Neural cell (in vitro differentiated cells): ENCODE measurements at regions not wholly inside any gene's neighbourhood (a gene's known extent, or its start where the extent isn't known, plus 50 kb on each side); places are given as distances from the start of the nearest gene placed in this dataset.
A peak's percentile ranks its signal among the peaks of the same experiment; 100 is the strongest.
"Not testable (repeated sequence)": the region's sequence is repeated elsewhere in the genome, so short reads cannot be mapped to it uniquely, and the experiment has no call there.

Experiments
- H2AFZ ChIP-seq: fragments of 200-600, 300-800 bp; sonication (generic), shearing (Covaris generic); 2 replicates; pipeline ENCODE4 v1.6.0; 2014; ENCODE audit warnings: low read depth, mild to moderate bottlenecking, antibody characterized with exemption, low read length, moderate library complexity
- H3F3A ChIP-seq: fragments of 200-600 bp; shearing (Covaris generic); 2 replicates; pipeline ENCODE4 v1.6.1; 2016; ENCODE audit warnings: mild to moderate bottlenecking, moderate library complexity, mixed read lengths, antibody characterized with exemption, low read length; ENCODE audit not compliant: insufficient read depth, poor library complexity, severe bottlenecking
- H3K27ac ChIP-seq: fragments of 200-600, 300-800 bp; sonication (generic), shearing (Covaris generic); 2 replicates; pipeline ENCODE4 v1.5.1; 2014; ENCODE audit warnings: mild to moderate bottlenecking, low read length, moderate library complexity
- H3K27me3 ChIP-seq: fragments of 300-800, 200-600 bp; sonication (generic), shearing (Covaris generic); 2 replicates; pipeline ENCODE4 v1.6.0; 2014; ENCODE audit warnings: mild to moderate bottlenecking, low read depth, low read length, moderate library complexity; ENCODE audit not compliant: insufficient read depth
- H3K36me3 ChIP-seq: fragments of 300-800, 200-600 bp; sonication (generic), shearing (Covaris generic); 2 replicates; pipeline ENCODE4 v1.5.1; 2014; ENCODE audit warnings: mild to moderate bottlenecking, antibody characterized with exemption, low read length, moderate library complexity; ENCODE audit not compliant: insufficient read depth
- H3K4me2 ChIP-seq: fragments of 300-800, 200-600 bp; sonication (generic), shearing (Covaris generic); 2 replicates; pipeline ENCODE4 v1.6.0; 2014; ENCODE audit warnings: mild to moderate bottlenecking, low read length
- H3K4me3 ChIP-seq: fragments of 300-800, 200-600 bp; sonication (generic), shearing (Covaris generic); 2 replicates; pipeline ENCODE4 v1.5.1; 2014; ENCODE audit warnings: mild to moderate bottlenecking, low read length, moderate library complexity
- H3K79me2 ChIP-seq: fragments of 200-600 bp; shearing (Covaris generic); replicated peaks from 2 replicates; pipeline ENCODE4 v1.6.0; 2014; ENCODE audit warnings: mild to moderate bottlenecking, low read length, moderate library complexity; ENCODE audit not compliant: insufficient read depth
- H3K9ac ChIP-seq: fragments of 300-800, 200-600 bp; sonication (generic), shearing (Covaris generic); 2 replicates; pipeline ENCODE4 v1.6.1; 2016; ENCODE audit warnings: mild to moderate bottlenecking, low read length, mixed read lengths
- H3K9me2 ChIP-seq: fragments of 200-600 bp; shearing (Covaris generic); 2 replicates; pipeline ENCODE4 v1.6.1; 2016; ENCODE audit warnings: mild to moderate bottlenecking, low read length, mixed read lengths; ENCODE audit not compliant: insufficient read depth
- H3K9me3 ChIP-seq: fragments of 200-600, 300-800 bp; sonication (generic), shearing (Covaris generic); 2 replicates; pipeline ENCODE4 v1.6.1; 2016; ENCODE audit warnings: mild to moderate bottlenecking, mixed run types, low read length, moderate library complexity, mixed read lengths
- H4K20me1 ChIP-seq: fragments of 200-600 bp; shearing (Covaris generic); 2 replicates; pipeline ENCODE4 v1.6.1; 2016; ENCODE audit warnings: mild to moderate bottlenecking, mixed run types; ENCODE audit not compliant: insufficient read depth
- EP300 ChIP-seq: fragments of 450-650 bp; conservative IDR thresholded peaks from 2 replicates; pipeline ENCODE4 v1.6.1; 2014; ENCODE audit warnings: antibody characterized with exemption, mild to moderate bottlenecking, moderate library complexity; ENCODE audit not compliant: poor library complexity, severe bottlenecking
- EZH2 ChIP-seq: fragments of 200-600, 300-800 bp; shearing (Covaris generic), sonication (generic); IDR thresholded peaks from 2 replicates; pipeline ENCODE4 v1.6.1; 2014; ENCODE audit warnings: antibody characterized with exemption, low read length, borderline replicate concordance, mild to moderate bottlenecking; ENCODE audit not compliant: insufficient read depth, poor library complexity, severe bottlenecking
- MXI1 ChIP-seq: fragments of 450-650 bp; conservative IDR thresholded peaks from 2 replicates; pipeline ENCODE4 v1.6.1; 2014; ENCODE audit warnings: antibody characterized with exemption, mild to moderate bottlenecking; ENCODE audit not compliant: poor library complexity, severe bottlenecking
- POLR2AphosphoS5 ChIP-seq: IDR thresholded peaks from 2 replicates; pipeline ENCODE4 v1.6.1; 2012
- SMC3 ChIP-seq: fragments of 450-650 bp; conservative IDR thresholded peaks from 2 replicates; pipeline ENCODE4 v1.6.1; 2014; ENCODE audit warnings: antibody characterized with exemption, mild to moderate bottlenecking, moderate library complexity; ENCODE audit not compliant: poor library complexity
- TAF1 ChIP-seq: IDR thresholded peaks from 2 replicates; pipeline ENCODE4 v1.6.1; 2012; ENCODE audit warnings: low read depth
- TF ChIP-seq, protein P1 (sequence below): IDR thresholded peaks from 2 replicates; pipeline ENCODE4 v1.6.1; 2012; ENCODE audit warnings: borderline replicate concordance
- TF ChIP-seq, protein P2 (sequence below): fragments of 450-650 bp; IDR thresholded peaks from 2 replicates; pipeline ENCODE4 v1.5.1; 2014; ENCODE audit warnings: antibody characterized with exemption, mild to moderate bottlenecking, moderate library complexity; ENCODE audit not compliant: poor library complexity, severe bottlenecking

DNA sequence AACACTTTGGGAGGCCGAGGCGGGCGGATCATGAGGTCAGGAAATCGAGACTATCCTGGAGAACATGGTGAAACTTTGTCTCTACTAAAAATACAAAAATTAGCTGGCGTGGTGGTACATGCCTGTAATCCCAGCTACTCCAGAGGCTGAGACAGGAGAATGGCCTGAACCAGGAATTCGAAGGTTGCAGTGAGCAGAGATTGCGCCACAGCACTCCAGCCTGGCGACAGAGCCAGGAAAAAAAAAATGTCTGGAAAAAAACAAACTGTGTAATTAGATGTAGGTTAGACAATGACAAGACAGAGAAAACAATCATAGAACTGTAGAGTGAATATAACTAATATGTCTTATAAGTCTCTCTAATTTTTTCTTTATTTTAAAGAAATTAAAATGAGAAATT is 1002.5 kb upstream of the LCORL start:
- H3K4me3 ChIP-seq, result no peak overlapping the region

DNA sequence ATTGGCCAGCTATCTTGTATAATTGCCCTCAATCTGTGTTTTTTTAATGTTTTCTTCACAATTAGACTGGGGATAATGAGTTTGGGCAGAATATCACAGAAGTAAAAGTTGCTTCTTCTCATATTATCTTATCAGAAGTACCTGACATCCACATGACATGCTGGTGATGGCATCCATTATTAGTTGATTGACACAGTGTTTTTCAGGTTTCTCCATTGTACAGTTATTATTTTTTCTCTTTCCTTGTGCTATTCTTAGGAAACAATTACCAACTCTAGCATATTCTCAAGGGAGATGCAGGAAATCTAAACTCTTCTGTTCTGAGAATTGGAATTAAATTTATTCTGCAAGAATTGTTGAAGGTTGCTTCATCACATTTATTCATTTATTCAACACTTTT is 1000.1 kb upstream of the LCORL start:
- H3F3A ChIP-seq, result no peaks in the 10 kb centered on the region
- no peaks in the 10 kb centered on the region for H3K9me3 ChIP-seq
- H3K9ac ChIP-seq, result no peak overlapping the region
- peak overlapping the region; percentile 23 for H3K4me3 ChIP-seq
- no peaks in the 10 kb centered on the region for H3K36me3 ChIP-seq
- H2AFZ ChIP-seq, result no peak overlapping the region
- no peaks in the 10 kb centered on the region for H3K9me2 ChIP-seq
- peak overlapping the region; percentile 26 for H3K4me2 ChIP-seq
- H3K27ac ChIP-seq, result peak overlapping the region; percentile 78
- no peaks in the 10 kb centered on the region for H3K27me3 ChIP-seq
- TF ChIP-seq, protein P1, sequence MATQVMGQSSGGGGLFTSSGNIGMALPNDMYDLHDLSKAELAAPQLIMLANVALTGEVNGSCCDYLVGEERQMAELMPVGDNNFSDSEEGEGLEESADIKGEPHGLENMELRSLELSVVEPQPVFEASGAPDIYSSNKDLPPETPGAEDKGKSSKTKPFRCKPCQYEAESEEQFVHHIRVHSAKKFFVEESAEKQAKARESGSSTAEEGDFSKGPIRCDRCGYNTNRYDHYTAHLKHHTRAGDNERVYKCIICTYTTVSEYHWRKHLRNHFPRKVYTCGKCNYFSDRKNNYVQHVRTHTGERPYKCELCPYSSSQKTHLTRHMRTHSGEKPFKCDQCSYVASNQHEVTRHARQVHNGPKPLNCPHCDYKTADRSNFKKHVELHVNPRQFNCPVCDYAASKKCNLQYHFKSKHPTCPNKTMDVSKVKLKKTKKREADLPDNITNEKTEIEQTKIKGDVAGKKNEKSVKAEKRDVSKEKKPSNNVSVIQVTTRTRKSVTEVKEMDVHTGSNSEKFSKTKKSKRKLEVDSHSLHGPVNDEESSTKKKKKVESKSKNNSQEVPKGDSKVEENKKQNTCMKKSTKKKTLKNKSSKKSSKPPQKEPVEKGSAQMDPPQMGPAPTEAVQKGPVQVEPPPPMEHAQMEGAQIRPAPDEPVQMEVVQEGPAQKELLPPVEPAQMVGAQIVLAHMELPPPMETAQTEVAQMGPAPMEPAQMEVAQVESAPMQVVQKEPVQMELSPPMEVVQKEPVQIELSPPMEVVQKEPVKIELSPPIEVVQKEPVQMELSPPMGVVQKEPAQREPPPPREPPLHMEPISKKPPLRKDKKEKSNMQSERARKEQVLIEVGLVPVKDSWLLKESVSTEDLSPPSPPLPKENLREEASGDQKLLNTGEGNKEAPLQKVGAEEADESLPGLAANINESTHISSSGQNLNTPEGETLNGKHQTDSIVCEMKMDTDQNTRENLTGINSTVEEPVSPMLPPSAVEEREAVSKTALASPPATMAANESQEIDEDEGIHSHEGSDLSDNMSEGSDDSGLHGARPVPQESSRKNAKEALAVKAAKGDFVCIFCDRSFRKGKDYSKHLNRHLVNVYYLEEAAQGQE, result peak; percentile 93
- no peak for TF ChIP-seq EZH2
- peak; percentile 84 for TF ChIP-seq POLR2AphosphoS5
- TF ChIP-seq EP300, result peak; percentile 97
- no peaks in the 10 kb centered on the region for H3K79me2 ChIP-seq
- H4K20me1 ChIP-seq, result no peaks in the 10 kb centered on the region

More for the DNA sequence above, 1002.5 kb upstream of the LCORL start:
- Histone ChIP-seq H4K20me1 (no peaks in the 10 kb centered on the region), H3K27me3 (no peaks in the 10 kb centered on the region), H3K79me2 (no peaks in the 10 kb centered on the region), H3K9me3 (no peaks in the 10 kb centered on the region), H3F3A (no peaks in the 10 kb centered on the region), H2AFZ (no peak overlapping the region), H3K27ac (no peak overlapping the region), H3K9ac (no peak overlapping the region), H3K9me2 (no peaks in the 10 kb centered on the region), H3K36me3 (no peaks in the 10 kb centered on the region), H3K4me2 (no peak overlapping the region)
- no peak for TF ChIP-seq EZH2
- no peak for TF ChIP-seq TAF1
- no peak for TF ChIP-seq EP300
- no peak for TF ChIP-seq MXI1
- TF ChIP-seq, protein P1, result no peak
- TF ChIP-seq SMC3, result no peak
- TF ChIP-seq, protein P2, sequence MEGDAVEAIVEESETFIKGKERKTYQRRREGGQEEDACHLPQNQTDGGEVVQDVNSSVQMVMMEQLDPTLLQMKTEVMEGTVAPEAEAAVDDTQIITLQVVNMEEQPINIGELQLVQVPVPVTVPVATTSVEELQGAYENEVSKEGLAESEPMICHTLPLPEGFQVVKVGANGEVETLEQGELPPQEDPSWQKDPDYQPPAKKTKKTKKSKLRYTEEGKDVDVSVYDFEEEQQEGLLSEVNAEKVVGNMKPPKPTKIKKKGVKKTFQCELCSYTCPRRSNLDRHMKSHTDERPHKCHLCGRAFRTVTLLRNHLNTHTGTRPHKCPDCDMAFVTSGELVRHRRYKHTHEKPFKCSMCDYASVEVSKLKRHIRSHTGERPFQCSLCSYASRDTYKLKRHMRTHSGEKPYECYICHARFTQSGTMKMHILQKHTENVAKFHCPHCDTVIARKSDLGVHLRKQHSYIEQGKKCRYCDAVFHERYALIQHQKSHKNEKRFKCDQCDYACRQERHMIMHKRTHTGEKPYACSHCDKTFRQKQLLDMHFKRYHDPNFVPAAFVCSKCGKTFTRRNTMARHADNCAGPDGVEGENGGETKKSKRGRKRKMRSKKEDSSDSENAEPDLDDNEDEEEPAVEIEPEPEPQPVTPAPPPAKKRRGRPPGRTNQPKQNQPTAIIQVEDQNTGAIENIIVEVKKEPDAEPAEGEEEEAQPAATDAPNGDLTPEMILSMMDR, result no peak

DNA sequence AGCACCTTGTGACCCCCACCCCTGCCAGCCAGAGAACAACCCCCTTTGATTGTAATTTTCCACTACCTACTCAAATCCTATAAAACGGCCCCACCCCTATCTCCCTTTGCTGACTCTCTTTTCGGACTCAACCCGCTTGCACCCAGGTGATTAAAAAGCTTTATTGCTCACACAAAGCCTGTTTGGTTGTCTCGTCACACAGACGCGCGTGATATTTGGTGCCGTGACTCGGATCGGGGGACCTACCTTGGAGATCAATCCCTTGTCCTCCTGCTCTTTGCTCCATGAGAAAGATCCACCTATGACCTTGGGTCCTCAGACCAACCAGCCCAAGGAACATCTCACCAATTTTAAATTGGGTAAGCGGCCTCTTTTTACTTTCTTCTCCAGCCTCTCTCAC is 995.0 kb upstream of the LCORL start:
- H3K4me3 ChIP-seq, H3K27ac ChIP-seq, H3K9me3 ChIP-seq, H4K20me1 ChIP-seq, H3K9me2 ChIP-seq, H3K4me2 ChIP-seq, H3K9ac ChIP-seq, H3K36me3 ChIP-seq, H3F3A ChIP-seq, H3K79me2 ChIP-seq, H3K27me3 ChIP-seq, H2AFZ ChIP-seq: not testable (repeated sequence)
